HepG2 (cell line): ENCODE measurements at regions not wholly inside any gene's neighbourhood (a gene's known extent, or its start where the extent isn't known, plus 50 kb on each side); places are given as distances from the start of the nearest gene placed in this dataset.

Source experiments
- ATAC-seq: fragments of 200-7000 bp; cut with Tn5 transposase; 3 replicates; pipeline ENCODE4 v1.9.1; 2020; ENCODE audit warnings: mild to moderate bottlenecking, moderate library complexity
- BruUV-seq: library from RNA; stranded (reverse); fragments of 400-500 nt; replicated peaks from 2 replicates; lab custom pipeline; 2021; lab: Mats Ljungman, UMichigan
- CTCF ChIA-PET: fragments of 300-600 bp; formaldehyde crosslinking; extraction: SDS; loops from one replicate; lab custom pipeline; 2021; ENCODE audit warnings: low total read pairs, inconsistent platforms, low intra/inter-chr PET ratio; lab: Yijun Ruan, JAX
- POLR2A ChIA-PET: fragments of 350-600 bp; sonication (Branson Sonifier 250); formaldehyde crosslinking; loops from one replicate; lab custom pipeline; 2020; ENCODE audit warnings: antibody characterized with exemption, inconsistent platforms; lab: Yijun Ruan, JAX
- DNase-seq: peaks from one replicate; pipeline ENCODE4 v3.0.0-alpha.2; 2015; ENCODE audit warnings: low spot score
- FAIRE-seq: peaks from 3 replicates; lab custom pipeline; 2011; peaks lifted over from hg19 to GRCh38; lab: Jason Lieb, UNC
- H2AFZ ChIP-seq: one replicate; pipeline ENCODE4 v1.6.1; 2011; ENCODE audit warnings: low read length, inconsistent platforms
- H3K27ac ChIP-seq: fragments of 300-600 bp; 3 replicates; pipeline ENCODE4 v1.8.0; 2011; ENCODE audit warnings: mixed run types, mild to moderate bottlenecking, mixed read lengths, low read length, inconsistent platforms; ENCODE audit not compliant: insufficient read depth; ENCODE audit errors: extremely low read length
- H3K27me3 ChIP-seq, 2 experiments: fragments of 200-600 bp in 1 of 2; 2 replicates in 1 of 2; 3 replicates in 1 of 2; pipeline versions ENCODE4 v1.6.0 to v1.8.0; 2011; ENCODE audit warnings: low read length in 2 of 2, mild to moderate bottlenecking in 2 of 2, moderate library complexity in 2 of 2, inconsistent platforms in 1 of 2; ENCODE audit not compliant: insufficient read depth in 2 of 2, control insufficient read depth in 1 of 2
- H3K36me3 ChIP-seq, 2 experiments: fragments of 200-600 bp in 1 of 2; replicated peaks in 1 of 2; 2 replicates in 1 of 2; 3 replicates in 1 of 2; pipeline versions ENCODE4 v1.5.1 to v1.8.0; 2011; ENCODE audit warnings: low read length in 2 of 2, inconsistent platforms in 1 of 2; ENCODE audit not compliant: insufficient read depth in 2 of 2, control insufficient read depth in 1 of 2
- H3K4me1 ChIP-seq: 2 replicates; pipeline ENCODE4 v1.5.1; 2012; ENCODE audit warnings: low read length, inconsistent platforms; ENCODE audit not compliant: insufficient read depth
- H3K4me2 ChIP-seq: 2 replicates; pipeline ENCODE4 v1.6.0; 2011; ENCODE audit warnings: low read depth, low read length, inconsistent platforms
- H3K4me3 ChIP-seq, 3 experiments: fragments of 200-600 bp in 1 of 3; sonication (generic), shearing (Covaris generic) in 1 of 3; replicated peaks in 1 of 3; 2 replicates each; pipeline ENCODE4 v1.5.1; 2011 to 2016; ENCODE audit warnings: low read length in 3 of 3, inconsistent platforms in 2 of 3, low read depth in 2 of 3, mild to moderate bottlenecking in 2 of 3, control low read depth in 1 of 3, mixed read lengths in 1 of 3; ENCODE audit not compliant: insufficient read depth in 1 of 3
- H3K79me2 ChIP-seq: one replicate; pipeline ENCODE4 v1.6.1; 2011; ENCODE audit warnings: low read length, inconsistent platforms; ENCODE audit not compliant: insufficient read depth
- H3K9ac ChIP-seq: 2 replicates; pipeline ENCODE4 v1.6.0; 2011; ENCODE audit warnings: mild to moderate bottlenecking, low read depth, low read length, inconsistent platforms; ENCODE audit not compliant: insufficient read depth
- H3K9me3 ChIP-seq: 2 replicates; pipeline ENCODE4 v1.5.1; 2012; ENCODE audit warnings: mild to moderate bottlenecking, low read length
- H4K20me1 ChIP-seq: 2 replicates; pipeline ENCODE4 v1.6.0; 2011; ENCODE audit warnings: inconsistent platforms, mild to moderate bottlenecking, low read length, moderate library complexity; ENCODE audit not compliant: insufficient read depth
- ZNF512B ChIP-seq: sonication (generic); formaldehyde crosslinking; IDR thresholded peaks from 2 replicates; pipeline ENCODE4 v1.5.1; 2020; ENCODE audit warnings: missing genetic modification reagents, mild to moderate bottlenecking, borderline replicate concordance
- ZNF598 ChIP-seq: sonication (generic); formaldehyde crosslinking; IDR thresholded peaks from 2 replicates; pipeline ENCODE4 v1.5.1; 2020; ENCODE audit warnings: mild to moderate bottlenecking, missing genetic modification reagents, borderline replicate concordance
- WGBS: methylation state at CpG from one replicate; pipeline ENCODE4 v1.1.6; 2017; ENCODE audit warnings: low lambda C conversion rate; 5-methylcytosine and 5-hydroxymethylcytosine counted together
- in situ Hi-C: cut with HindIII; loops from 2 replicates; pipeline ENCODE4 v1.10.0; 2017; ENCODE audit warnings: low pct_unique_long_range_greater_than_20kb; ENCODE audit not compliant: extremely low pct_ligation_motif_present
- intact Hi-C: fragments of 100-400 bp; cut with micrococcal nuclease; formaldehyde crosslinking; loops from one replicate; pipeline ENCODE4 v1.10.0; 2022; ENCODE audit not compliant: unreplicated experiment

GRCh38 chr4:85402371-85402770, 72.6 kb upstream of the ARHGAP24 start:
- no TSS peak for BruUV-seq
- no peak for ATAC-seq

GRCh38 chr4:85406185-85406584, 68.8 kb upstream of the ARHGAP24 start:
- ChIA-PET CTCF (no interaction called here), POLR2A (no interaction called here)
- Histone ChIP-seq H3K9ac (no peak overlapping the region), H3K4me1 (no peaks in the 10 kb centered on the region), H4K20me1 (no peaks in the 10 kb centered on the region), H3K36me3 (no peaks in the 10 kb centered on the region), H3K79me2 (no peaks in the 10 kb centered on the region), H3K27me3 (no peaks in the 10 kb centered on the region), H3K9me3 (no peaks in the 10 kb centered on the region), H3K4me3 (no peak overlapping the region), H2AFZ (no peak overlapping the region), H3K4me2 (no peak overlapping the region), H3K27ac (no peak overlapping the region)
- no TSS peak for BruUV-seq
- WGBS = 0% methylated on average over 2 of the region's 2 CpGs
- no peak for TF ChIP-seq ZNF598
- FAIRE-seq (no peak), ATAC-seq (no peak), DNase-seq (no peak)
- in situ Hi-C loops = no loop called here
- intact Hi-C loops = no loop called here

More at GRCh38 chr4:85402371-85402770, 72.6 kb upstream of the ARHGAP24 start:
- CTCF ChIA-PET = no interaction called here
- POLR2A ChIA-PET = no interaction called here
- intact Hi-C loops (no loop called here), in situ Hi-C loops (no loop called here)
- Histone ChIP-seq H3K27me3 (no peaks in the 10 kb centered on the region), H3K4me2 (no peak overlapping the region), H3K4me3 (no peak overlapping the region), H3K79me2 (no peaks in the 10 kb centered on the region), H3K36me3 (no peaks in the 10 kb centered on the region), H2AFZ (no peak overlapping the region), H3K9ac (no peak overlapping the region), H3K4me1 (no peaks in the 10 kb centered on the region), H4K20me1 (no peaks in the 10 kb centered on the region), H3K9me3 (no peaks in the 10 kb centered on the region), H3K27ac (no peak overlapping the region)
- DNase-seq (no peak), FAIRE-seq (no peak)
- TF ChIP-seq ZNF512B (CRISPR knock-in tag) = no peak
- WGBS = 14% methylated on average over 3 of the region's 3 CpGs
